ENCODE measurements at regions not wholly inside any gene's neighbourhood (a gene's known extent, or its start where the extent isn't known, plus 50 kb on each side); places are given as distances from the start of the nearest gene placed in this dataset.

DNA sequence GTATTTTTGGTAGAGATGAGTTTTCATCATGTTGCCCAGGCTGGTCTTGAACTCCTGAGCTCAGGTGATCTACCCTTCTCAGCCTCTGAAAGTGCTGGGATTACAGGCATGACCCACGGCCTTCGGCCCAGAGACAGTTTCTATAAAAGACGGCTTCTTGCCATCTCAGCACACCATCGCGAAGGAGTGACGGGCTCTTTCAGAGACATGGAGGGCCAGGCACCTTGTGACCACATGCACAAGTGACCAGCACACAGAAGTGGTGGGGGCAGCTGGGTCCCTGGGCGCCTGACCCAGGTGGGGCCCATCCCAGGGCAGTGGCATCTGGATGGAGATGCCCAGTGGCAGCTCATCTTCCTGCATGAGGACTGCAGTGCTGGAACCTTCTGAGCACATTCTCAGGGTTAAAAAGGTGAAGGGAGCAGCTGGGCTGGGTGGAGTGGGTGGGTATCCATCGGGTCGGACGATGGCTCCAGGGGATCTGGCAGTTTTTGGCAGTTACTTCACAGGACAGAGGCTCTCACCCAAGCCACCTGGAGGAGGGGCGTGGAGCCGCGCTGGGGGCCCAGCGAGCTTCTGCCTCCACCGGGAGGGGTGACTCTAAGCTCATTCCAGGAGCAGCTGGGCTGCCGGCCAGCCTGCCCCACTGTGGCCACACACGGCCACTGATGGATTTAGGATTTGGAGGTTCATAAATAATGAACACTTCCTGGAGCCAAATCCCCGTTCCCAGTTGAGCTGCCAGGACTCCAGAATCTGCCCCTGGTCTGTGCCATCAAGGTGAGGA is 373.0 kb downstream of the CTTN start:
- TF ChIP-seq, protein P1, sequence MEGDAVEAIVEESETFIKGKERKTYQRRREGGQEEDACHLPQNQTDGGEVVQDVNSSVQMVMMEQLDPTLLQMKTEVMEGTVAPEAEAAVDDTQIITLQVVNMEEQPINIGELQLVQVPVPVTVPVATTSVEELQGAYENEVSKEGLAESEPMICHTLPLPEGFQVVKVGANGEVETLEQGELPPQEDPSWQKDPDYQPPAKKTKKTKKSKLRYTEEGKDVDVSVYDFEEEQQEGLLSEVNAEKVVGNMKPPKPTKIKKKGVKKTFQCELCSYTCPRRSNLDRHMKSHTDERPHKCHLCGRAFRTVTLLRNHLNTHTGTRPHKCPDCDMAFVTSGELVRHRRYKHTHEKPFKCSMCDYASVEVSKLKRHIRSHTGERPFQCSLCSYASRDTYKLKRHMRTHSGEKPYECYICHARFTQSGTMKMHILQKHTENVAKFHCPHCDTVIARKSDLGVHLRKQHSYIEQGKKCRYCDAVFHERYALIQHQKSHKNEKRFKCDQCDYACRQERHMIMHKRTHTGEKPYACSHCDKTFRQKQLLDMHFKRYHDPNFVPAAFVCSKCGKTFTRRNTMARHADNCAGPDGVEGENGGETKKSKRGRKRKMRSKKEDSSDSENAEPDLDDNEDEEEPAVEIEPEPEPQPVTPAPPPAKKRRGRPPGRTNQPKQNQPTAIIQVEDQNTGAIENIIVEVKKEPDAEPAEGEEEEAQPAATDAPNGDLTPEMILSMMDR (IDR thresholded peaks at IDR 0.05; ENCODE audit: borderline replicate concordance, insufficient read depth, low read depth, low read length): no peak
- H3K4me3 ChIP-seq (ENCODE audit: low read depth, low read length): no peak overlapping the region

- TF ChIP-seq, protein P1 (IDR thresholded peaks at IDR 0.05; ENCODE audit: borderline replicate concordance, insufficient read depth, low read depth, low read length): no peak
- H3K4me3 ChIP-seq (ENCODE audit: low read depth, low read length): no peak overlapping the region
These were observed 374.6 kb downstream of the CTTN start for GRCh38 chr11:70772950-70773349.

- TF ChIP-seq, protein P1 (IDR thresholded peaks at IDR 0.05; ENCODE audit: borderline replicate concordance, insufficient read depth, low read depth, low read length): no peak
- no peak overlapping the region for H3K4me3 ChIP-seq (ENCODE audit: low read depth, low read length)
These were observed 377.2 kb downstream of the CTTN start for GRCh38 chr11:70775386-70776075.

DNA sequence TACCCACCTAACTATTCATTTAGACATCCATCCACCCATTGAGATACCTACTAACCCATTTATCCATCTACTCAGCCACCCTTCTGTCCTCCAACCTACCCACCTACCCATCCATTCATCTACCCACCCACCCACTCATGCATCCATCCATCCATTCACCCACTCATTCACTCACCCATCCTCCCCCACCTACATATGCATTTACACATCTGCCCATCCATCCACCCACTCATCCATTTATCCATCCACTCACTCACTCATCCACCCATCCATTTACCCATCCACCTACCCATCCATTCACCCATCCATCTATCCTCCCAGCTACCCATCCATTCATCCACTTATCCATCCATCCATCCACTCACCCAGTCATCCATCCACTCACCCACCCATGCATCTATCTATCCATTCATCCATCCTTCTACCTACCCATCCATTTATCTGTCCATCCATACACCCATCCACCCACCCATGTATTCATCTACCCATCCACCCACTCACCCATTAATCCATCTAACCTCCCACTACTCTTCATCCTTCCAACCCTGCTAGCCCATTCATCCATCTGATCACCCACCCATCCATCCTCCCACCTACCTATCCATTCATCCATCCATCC is 378.7 kb downstream of the CTTN start:
- H3K4me3 ChIP-seq (ENCODE audit: low read depth, low read length): no peak overlapping the region
- TF ChIP-seq, protein P1 (IDR thresholded peaks at IDR 0.05; ENCODE audit: borderline replicate concordance, insufficient read depth, low read depth, low read length): no peak

DNA sequence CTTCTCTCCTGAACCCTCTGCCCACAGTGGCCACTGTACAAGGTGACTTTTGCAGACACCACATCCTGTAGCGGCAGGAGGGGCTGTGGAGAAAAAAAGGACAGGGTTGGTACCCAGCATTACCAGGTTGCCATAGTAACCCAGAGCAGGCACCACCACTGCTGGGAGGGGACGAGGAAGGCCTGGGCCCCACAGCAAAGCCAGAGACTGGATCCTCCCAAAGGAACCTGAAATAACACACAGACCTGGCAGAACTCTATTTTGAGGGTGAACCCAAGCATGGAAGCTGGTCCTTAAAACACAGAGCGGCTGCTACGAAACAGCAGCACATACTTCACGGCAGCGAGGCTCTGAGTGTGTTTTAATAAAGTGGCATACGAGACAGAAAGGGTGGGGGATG is 380.6 kb downstream of the CTTN start:
- TF ChIP-seq, protein P1 (IDR thresholded peaks at IDR 0.05; ENCODE audit: borderline replicate concordance, insufficient read depth, low read depth, low read length): no peak

GRCh38 chr11:70779433-70780245 is 381.3 kb downstream of the CTTN start:
- H3K4me3 ChIP-seq (ENCODE audit: low read depth, low read length): no peak overlapping the region
- TF ChIP-seq, protein P1 (IDR thresholded peaks at IDR 0.05; ENCODE audit: borderline replicate concordance, insufficient read depth, low read depth, low read length): no peak

More for the DNA sequence above, 380.6 kb downstream of the CTTN start:
- H3K4me3 ChIP-seq (ENCODE audit: low read depth, low read length): no peak overlapping the region
